Tibial nerve (tissue), 4 donors: ENCODE measurements at regions not wholly inside any gene's neighbourhood (a gene's known extent, or its start where the extent isn't known, plus 50 kb on each side); places are given as distances from the start of the nearest gene placed in this dataset.

Experiments
- DNase-seq, 2 donors: peaks; one replicate each; pipeline ENCODE4 v3.0.0-alpha.2; 2019; ENCODE audit warnings: low spot score in 2 of 2
- H3K27ac ChIP-seq, 4 donors: fragments of 200-600 bp; sonication (generic) in 3 of 4; one replicate each; pipeline ENCODE4 v1.5.1; 2017 to 2019; ENCODE audit warnings: mild to moderate bottlenecking in 1 of 4
- H3K27me3 ChIP-seq, 2 donors: fragments of 200-600 bp; sonication (generic) in 1 of 2; one replicate each; pipeline versions ENCODE4 v1.5.1 to v1.6.0; 2017 to 2019
- H3K36me3 ChIP-seq, 3 donors: fragments of 200-600 bp; sonication (generic); one replicate each; pipeline ENCODE4 v1.5.1; 2018 to 2019
- H3K4me1 ChIP-seq, 4 donors: fragments of 200-600 bp; sonication (generic) in 3 of 4; one replicate each; pipeline ENCODE4 v1.5.1; 2017 to 2019
- H3K4me3 ChIP-seq, 4 donors: fragments of 200-600 bp; sonication (generic) in 3 of 4; one replicate each; pipeline ENCODE4 v1.5.1; 2017 to 2019; ENCODE audit warnings: mild to moderate bottlenecking in 1 of 4, moderate library complexity in 1 of 4
- H3K9me3 ChIP-seq, 4 donors: fragments of 200-600 bp; sonication (generic) in 3 of 4; one replicate each; pipeline ENCODE4 v1.5.1; 2017 to 2019
- EP300 ChIP-seq, 2 donors: sonication (generic); formaldehyde crosslinking; IDR thresholded peaks; one replicate each; pipeline ENCODE4 v1.6.1; 2017; ENCODE audit warnings: antibody characterized with exemption in 2 of 2, mild to moderate bottlenecking in 1 of 2
- POLR2A ChIP-seq, 2 donors: fragments of 450-650 bp; IDR thresholded peaks; one replicate each; pipeline ENCODE4 v1.6.1; 2017; ENCODE audit warnings: antibody characterized with exemption in 2 of 2, mild to moderate bottlenecking in 2 of 2, moderate library complexity in 2 of 2
- WGBS, 2 donors: methylation state at CpG; one replicate each; pipeline ENCODE4 v1.1.5; 2018; 5-methylcytosine and 5-hydroxymethylcytosine counted together
- TF ChIP-seq, protein P1 (sequence below), 5 experiments: fragments of 200-600 bp in 3 of 5; fragments of 450-650 bp in 2 of 5; sonication (generic) in 3 of 5; IDR thresholded peaks; one replicate each; pipeline ENCODE4 v1.5.1; 2016 to 2019; ENCODE audit warnings: antibody characterized with exemption in 5 of 5, mild to moderate bottlenecking in 3 of 5, moderate library complexity in 2 of 5

DNA sequence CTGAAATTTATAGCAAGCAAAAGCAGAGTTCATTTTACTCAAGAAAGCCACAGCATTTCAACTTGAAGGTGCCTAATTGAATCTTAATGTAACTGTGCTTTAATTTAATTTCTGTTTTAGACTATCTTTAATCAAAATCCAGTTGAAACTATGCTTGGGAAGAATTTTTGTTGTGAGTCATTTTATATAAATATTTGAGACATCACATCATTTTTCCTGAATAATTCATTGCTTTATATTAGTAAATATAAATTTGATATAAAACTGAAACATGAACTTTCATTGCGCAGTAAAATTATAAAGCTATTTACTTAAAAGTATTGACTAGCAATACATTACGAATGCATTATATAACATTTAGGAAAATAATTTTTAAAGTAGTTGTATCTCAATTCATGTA, 1937.1 kb upstream of the CDH9 start:
- Histone ChIP-seq H3K4me1 (no peaks in the 10 kb centered on the region), H3K27ac (no peak overlapping the region), H3K36me3 (no peaks in the 10 kb centered on the region), H3K27me3 (no peaks in the 10 kb centered on the region), H3K4me3 (no peak overlapping the region), H3K9me3 (peaks cover 0 to 9% (median 0%) of the 10 kb centered on the region in 4 donors)
- 85 to 88% methylated on average over 2 of the region's 2 CpGs for WGBS, 2 donors
- no peak for DNase-seq
- TF ChIP-seq, protein P1, sequence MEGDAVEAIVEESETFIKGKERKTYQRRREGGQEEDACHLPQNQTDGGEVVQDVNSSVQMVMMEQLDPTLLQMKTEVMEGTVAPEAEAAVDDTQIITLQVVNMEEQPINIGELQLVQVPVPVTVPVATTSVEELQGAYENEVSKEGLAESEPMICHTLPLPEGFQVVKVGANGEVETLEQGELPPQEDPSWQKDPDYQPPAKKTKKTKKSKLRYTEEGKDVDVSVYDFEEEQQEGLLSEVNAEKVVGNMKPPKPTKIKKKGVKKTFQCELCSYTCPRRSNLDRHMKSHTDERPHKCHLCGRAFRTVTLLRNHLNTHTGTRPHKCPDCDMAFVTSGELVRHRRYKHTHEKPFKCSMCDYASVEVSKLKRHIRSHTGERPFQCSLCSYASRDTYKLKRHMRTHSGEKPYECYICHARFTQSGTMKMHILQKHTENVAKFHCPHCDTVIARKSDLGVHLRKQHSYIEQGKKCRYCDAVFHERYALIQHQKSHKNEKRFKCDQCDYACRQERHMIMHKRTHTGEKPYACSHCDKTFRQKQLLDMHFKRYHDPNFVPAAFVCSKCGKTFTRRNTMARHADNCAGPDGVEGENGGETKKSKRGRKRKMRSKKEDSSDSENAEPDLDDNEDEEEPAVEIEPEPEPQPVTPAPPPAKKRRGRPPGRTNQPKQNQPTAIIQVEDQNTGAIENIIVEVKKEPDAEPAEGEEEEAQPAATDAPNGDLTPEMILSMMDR (IDR thresholded peaks at IDR 0.05), result no peak
- TF ChIP-seq POLR2A (IDR thresholded peaks at IDR 0.05) (no peak), EP300 (IDR thresholded peaks at IDR 0.05) (no peak)

DNA sequence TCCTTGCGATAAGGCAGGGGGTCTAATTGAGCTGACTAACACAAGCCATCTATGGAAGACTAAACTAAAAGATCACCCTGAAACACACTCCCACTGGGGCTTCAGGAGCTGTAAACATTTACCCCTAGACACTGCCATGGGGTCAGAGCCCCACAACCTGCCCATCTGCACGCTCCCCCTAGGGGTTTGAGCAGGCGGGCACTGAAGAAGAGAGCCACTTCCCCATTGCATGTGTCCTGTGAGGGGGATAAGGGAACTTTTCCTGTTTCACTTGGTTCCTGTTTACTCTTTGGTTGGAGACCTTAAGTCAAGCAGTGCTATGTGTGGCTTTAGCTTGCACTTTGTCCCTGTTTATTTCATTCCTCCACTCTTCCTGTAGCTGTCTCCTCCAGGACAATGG, 1929.5 kb upstream of the CDH9 start:
- WGBS, 2 donors, result 76 to 89% methylated on average over 3 of the region's 3 CpGs

DNA sequence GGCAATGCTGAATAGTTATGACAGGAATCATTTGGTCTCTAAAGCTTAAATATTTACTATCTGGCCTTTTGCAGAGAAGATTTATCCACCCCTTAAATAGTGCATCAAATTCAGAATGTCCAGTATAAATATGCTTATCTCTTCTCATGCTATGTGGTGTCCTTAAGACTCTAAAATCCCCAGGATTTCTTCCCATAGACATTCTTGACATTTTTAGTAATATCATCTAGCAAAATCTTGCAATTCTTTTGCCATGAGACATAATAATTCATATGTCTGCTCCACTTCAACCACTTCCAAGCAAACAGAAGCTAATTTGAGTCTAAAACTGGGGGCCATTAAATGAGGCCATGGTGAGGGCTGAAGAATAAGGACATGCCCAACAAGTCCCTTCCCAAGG, 1923.4 kb upstream of the CDH9 start:
- no peaks in the 10 kb centered on the region for H3K36me3 ChIP-seq
- TF ChIP-seq, protein P1 (IDR thresholded peaks at IDR 0.05), result no peak
- TF ChIP-seq POLR2A (IDR thresholded peaks at IDR 0.05) (no peak), EP300 (IDR thresholded peaks at IDR 0.05) (no peak)
- no peaks in the 10 kb centered on the region for H3K27me3 ChIP-seq
- H3K4me1 ChIP-seq, result no peaks in the 10 kb centered on the region
- H3K9me3 ChIP-seq, result no peaks in the 10 kb centered on the region
- H3K27ac ChIP-seq, result no peak overlapping the region
- DNase-seq, result no peak
- H3K4me3 ChIP-seq, result no peak overlapping the region

More for the DNA sequence above, 1929.5 kb upstream of the CDH9 start:
- Histone ChIP-seq H3K4me3 (no peak overlapping the region), H3K36me3 (no peaks in the 10 kb centered on the region), H3K27ac (no peak overlapping the region), H3K4me1 (no peaks in the 10 kb centered on the region), H3K9me3 (peaks cover 0 to 3% (median 0%) of the 10 kb centered on the region in 4 donors), H3K27me3 (no peaks in the 10 kb centered on the region)
- TF ChIP-seq POLR2A (IDR thresholded peaks at IDR 0.05) (no peak), EP300 (IDR thresholded peaks at IDR 0.05) (no peak)
- TF ChIP-seq, protein P1 (IDR thresholded peaks at IDR 0.05), result no peak
- no peak for DNase-seq

DNA sequence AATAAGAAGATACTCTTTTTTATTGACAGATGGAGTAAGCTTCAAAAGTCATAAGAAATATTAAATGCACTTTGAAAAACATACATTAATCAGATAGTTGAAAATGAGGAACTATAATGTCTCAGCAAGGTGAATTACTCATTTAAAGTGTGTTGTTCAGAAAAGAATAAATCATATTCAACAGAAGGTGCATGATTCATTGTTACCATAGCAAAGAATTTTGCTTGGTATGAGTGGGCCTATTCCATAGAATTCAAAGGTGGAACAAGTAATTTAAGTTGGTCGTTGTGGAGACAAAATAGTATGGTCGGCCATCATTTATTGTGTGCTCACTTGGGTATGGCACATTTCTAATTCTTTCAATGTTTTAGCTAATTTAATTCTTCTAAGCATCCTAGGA, 1920.2 kb upstream of the CDH9 start:
- H3K36me3 ChIP-seq, result no peaks in the 10 kb centered on the region
- WGBS, 2 donors, result 90 to 93% methylated on average over 2 of the region's 2 CpGs
- no peaks in the 10 kb centered on the region for H3K27me3 ChIP-seq
- no peaks in the 10 kb centered on the region for H3K4me1 ChIP-seq
- H3K4me3 ChIP-seq, result no peak overlapping the region
- no peak overlapping the region for H3K27ac ChIP-seq
- no peak for TF ChIP-seq EP300 (IDR thresholded peaks at IDR 0.05)
- no peak for TF ChIP-seq POLR2A (IDR thresholded peaks at IDR 0.05)
- TF ChIP-seq, protein P1 (IDR thresholded peaks at IDR 0.05), result no peak
- no peak for DNase-seq
- H3K9me3 ChIP-seq, result peaks cover 0 to 4% (median 0%) of the 10 kb centered on the region in 4 donors

DNA sequence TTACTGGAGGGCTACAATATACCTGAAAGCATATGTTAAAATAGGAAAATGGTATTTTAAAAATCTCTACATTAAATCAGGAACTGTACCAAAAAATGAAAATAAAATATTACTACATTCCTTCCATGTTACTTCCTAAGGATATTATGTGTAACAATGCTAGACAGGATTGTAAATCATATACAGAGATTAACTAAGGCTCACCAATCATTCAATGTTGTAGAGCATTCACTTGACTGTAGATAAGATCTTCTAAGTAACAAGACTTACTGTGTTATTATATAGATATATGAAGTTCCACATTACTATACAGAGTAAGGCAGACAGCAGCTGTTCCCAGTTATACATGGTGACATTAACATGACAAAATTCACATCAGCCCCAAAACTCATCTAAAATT, 1919.1 kb upstream of the CDH9 start:
- Histone ChIP-seq H3K27ac (no peak overlapping the region), H3K9me3 (peaks cover 0 to 5% (median 0%) of the 10 kb centered on the region in 4 donors), H3K36me3 (no peaks in the 10 kb centered on the region), H3K27me3 (no peaks in the 10 kb centered on the region), H3K4me1 (no peaks in the 10 kb centered on the region), H3K4me3 (no peak overlapping the region)
- TF ChIP-seq EP300 (IDR thresholded peaks at IDR 0.05) (no peak), POLR2A (IDR thresholded peaks at IDR 0.05) (no peak)
- TF ChIP-seq, protein P1 (IDR thresholded peaks at IDR 0.05), result no peak
- no peak for DNase-seq
